Activated CD4-positive, alpha-beta T cell treated with anti-CD3 and anti-CD28 coated beads for 36 hours (primary cell): ENCODE measurements at regions not wholly inside any gene's neighbourhood (a gene's known extent, or its start where the extent isn't known, plus 50 kb on each side); places are given as distances from the start of the nearest gene placed in this dataset.
A peak's percentile ranks its signal among the peaks of the same experiment; 100 is the strongest.

Experiments used
- ATAC-seq: fragments of 200-7000 bp; cut with Tn5 transposase; one replicate; pipeline ENCODE4 v1.10.0; 2021; ENCODE audit warnings: mild to moderate bottlenecking, moderate library complexity
- CTCF ChIA-PET: fragments of 350-600 bp; sonication (Branson Sonifier 250); formaldehyde crosslinking; loops from one replicate; lab custom pipeline; 2021; ENCODE audit warnings: antibody characterized with exemption; lab: Charles Lee
- POLR2A ChIA-PET: fragments of 350-600 bp; sonication (Branson Sonifier 250); formaldehyde crosslinking; loops from one replicate; lab custom pipeline; 2021; ENCODE audit warnings: antibody characterized with exemption, inconsistent platforms; lab: Charles Lee
- DNase-seq: peaks from one replicate; pipeline ENCODE4 v3.0.0-alpha.2; 2020
- H3K27ac Mint-ChIP-seq: one replicate; pipeline ENCODE4 v1.8.0; 2021; ENCODE audit warnings: mixed read lengths
- H3K27me3 Mint-ChIP-seq: one replicate; pipeline ENCODE4 v1.8.0; 2021; ENCODE audit warnings: mixed read lengths
- H3K36me3 Mint-ChIP-seq: one replicate; pipeline ENCODE4 v1.8.0; 2021; ENCODE audit warnings: low read depth, mixed read lengths
- H3K4me1 Mint-ChIP-seq: one replicate; pipeline ENCODE4 v1.8.0; 2021; ENCODE audit warnings: mixed read lengths
- H3K4me3 Mint-ChIP-seq: one replicate; pipeline ENCODE4 v1.8.0; 2021; ENCODE audit warnings: mild to moderate bottlenecking, moderate library complexity, mixed read lengths
- H3K9me3 Mint-ChIP-seq: one replicate; pipeline ENCODE4 v1.8.0; 2021; ENCODE audit warnings: low read depth, mixed read lengths
- intact Hi-C, 2 experiments: fragments of 100-400 bp; cut with DNase I in 1 of 2; cut with micrococcal nuclease in 1 of 2; formaldehyde crosslinking; loops; one replicate each; pipeline versions ENCODE4 v1.14.2 to v1.15.1; 2022 to 2024; cut with DNase I, micrococcal nuclease

DNA sequence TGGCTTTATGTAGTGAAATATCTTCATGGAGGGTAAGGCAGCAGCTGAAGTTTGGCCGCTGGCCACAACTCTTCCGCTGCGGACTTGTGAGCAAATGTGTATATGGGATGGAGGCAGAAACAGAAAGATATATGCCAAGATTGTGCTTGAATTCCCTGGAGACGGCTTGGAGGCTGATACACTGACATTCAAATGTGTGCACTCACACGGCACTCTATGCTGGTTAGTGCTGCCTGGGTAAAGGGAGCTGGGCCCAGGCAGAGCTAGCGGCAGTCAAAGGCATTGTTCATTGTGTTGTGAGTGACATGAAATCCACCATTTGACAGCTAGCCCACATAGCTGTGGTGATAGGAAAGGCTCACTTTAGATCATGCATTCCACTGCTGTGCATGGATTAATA, 202.7 kb downstream of the CLIC5 start:
- ChIA-PET POLR2A (interaction anchor here (0.6 kb wide), 1 partner anchor 110 kb away, joined by 3 read pairs; no protein-coding TSS in a partner anchor), CTCF (no interaction called here)
- ATAC-seq (no peak), DNase-seq (no peak)
- Mint-ChIP-seq H3K27ac (no peak overlapping the region), H3K36me3 (no peaks in the 10 kb centered on the region), H3K27me3 (peaks cover 5% of the 10 kb centered on the region), H3K4me3 (no peak overlapping the region), H3K9me3 (no peaks in the 10 kb centered on the region), H3K4me1 (peaks cover 18% of the 10 kb centered on the region)
- intact Hi-C loops, result no loop called here

DNA sequence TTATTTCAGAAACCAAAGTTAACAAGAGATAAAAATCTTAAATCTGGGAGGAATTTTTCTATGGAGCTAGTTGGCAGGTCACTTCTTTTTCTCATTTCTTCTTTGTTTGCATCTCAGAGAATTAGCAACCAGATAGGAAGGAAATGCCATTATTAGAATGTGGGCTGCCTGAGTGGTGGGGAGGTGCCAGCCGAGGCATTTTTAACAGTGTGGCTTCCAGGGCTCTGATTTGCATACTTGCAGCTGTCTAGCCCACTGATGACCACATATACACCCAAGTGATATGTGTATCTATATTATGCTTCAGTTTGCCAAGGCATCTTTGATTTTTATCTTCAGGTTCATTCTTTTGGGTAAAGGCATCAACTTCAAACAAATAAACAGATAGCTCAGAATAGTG, 206.7 kb downstream of the CLIC5 start:
- intact Hi-C loops, result no loop called here
- Mint-ChIP-seq H3K4me1 (peaks cover under 1% of the 10 kb centered on the region), H3K36me3 (no peaks in the 10 kb centered on the region), H3K4me3 (no peak overlapping the region), H3K27me3 (peaks cover 5% of the 10 kb centered on the region), H3K27ac (no peak overlapping the region), H3K9me3 (no peaks in the 10 kb centered on the region)
- ChIA-PET CTCF (interaction anchor here (0.7 to 1.0 kb wide), 2 partner anchors 1173 to 1284 kb away, joined by 3 read pairs; no protein-coding TSS in a partner anchor), POLR2A (no interaction called here)
- no peak for ATAC-seq
- DNase-seq, result no peak

DNA sequence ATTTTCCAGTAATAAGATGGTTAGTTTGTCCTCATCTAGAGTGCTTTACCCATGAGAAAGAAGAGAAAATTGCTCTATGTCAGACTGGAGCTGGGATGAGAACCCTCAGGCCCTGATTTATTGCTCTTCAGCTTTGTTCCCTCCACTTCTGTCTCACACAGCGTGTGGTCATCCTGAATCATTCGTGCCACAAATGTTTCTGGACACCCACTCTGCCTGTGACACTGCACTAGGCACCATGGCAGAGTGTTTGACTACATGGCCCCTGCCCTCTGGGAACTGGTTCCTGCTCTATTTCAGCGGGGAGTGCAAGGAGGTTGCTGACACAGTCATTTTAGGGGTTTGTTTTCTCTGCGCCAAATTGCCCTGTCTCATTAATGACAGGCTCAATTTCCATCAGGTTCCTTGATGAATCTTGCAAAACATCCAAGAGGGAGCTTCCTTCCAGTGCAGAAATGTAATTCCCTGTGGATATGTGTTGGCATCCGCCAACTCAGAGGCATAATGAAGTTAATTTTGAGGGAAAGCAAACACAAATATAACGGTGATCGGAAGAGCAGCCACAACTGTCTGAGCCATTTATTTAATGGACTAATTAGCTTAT, 207.5 kb downstream of the CLIC5 start:
- intact Hi-C loops, result no loop called here
- H3K36me3 Mint-ChIP-seq, result no peaks in the 10 kb centered on the region
- CTCF ChIA-PET, result interaction anchor here (0.9 to 1.0 kb wide), 2 partner anchors 13 to 1284 kb away, joined by 3 read pairs; no protein-coding TSS in a partner anchor
- no peak overlapping the region for H3K27ac Mint-ChIP-seq
- POLR2A ChIA-PET, result no interaction called here
- no peaks in the 10 kb centered on the region for H3K9me3 Mint-ChIP-seq
- DNase-seq, result no peak
- H3K27me3 Mint-ChIP-seq, result peaks cover 5% of the 10 kb centered on the region
- no peaks in the 10 kb centered on the region for H3K4me1 Mint-ChIP-seq
- no peak overlapping the region for H3K4me3 Mint-ChIP-seq
- no peak for ATAC-seq

DNA sequence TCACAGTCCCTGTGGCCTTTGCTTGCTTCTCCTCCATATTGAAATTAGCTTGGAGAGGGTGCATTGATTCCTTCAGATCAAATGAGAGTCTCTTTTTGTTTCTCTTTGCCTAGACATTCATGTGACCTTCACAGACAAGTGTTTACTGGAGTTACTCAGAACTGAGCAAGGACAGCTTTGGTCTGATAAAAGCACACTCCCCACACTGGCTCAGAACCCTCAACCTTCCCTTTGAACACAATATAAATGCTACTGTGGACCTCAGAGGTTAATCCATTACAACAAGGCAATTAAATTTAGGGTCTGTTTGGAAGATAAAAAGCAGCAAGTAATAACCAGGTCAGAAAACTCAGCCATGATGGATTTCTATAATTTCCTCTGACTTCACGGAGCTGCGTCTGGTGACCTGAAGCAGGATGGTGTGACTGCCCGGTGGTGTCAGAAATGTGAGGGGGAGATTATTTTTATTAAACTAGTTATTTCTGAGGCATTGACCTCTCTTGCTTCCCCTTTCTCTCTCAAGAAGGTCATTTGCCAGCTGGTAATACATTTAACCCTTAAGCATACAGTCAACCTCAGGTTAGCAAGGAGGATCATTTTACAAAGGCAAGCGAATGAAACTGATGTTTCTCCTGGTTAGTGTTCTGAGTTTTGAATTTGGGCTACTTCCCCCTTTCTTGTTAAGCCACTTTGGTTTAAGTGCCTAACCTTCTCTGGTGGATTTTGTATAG, 208.2 kb downstream of the CLIC5 start:
- CTCF ChIA-PET, result interaction anchor here (0.9 kb wide), 1 partner anchor 14 kb away, joined by 3 read pairs; no protein-coding TSS in a partner anchor
- Mint-ChIP-seq H3K4me1 (peaks cover 2% of the 10 kb centered on the region), H3K27ac (no peak overlapping the region), H3K4me3 (no peak overlapping the region), H3K36me3 (no peaks in the 10 kb centered on the region), H3K9me3 (no peaks in the 10 kb centered on the region), H3K27me3 (peaks cover 2% of the 10 kb centered on the region)
- no peak for DNase-seq
- intact Hi-C loops, result no loop called here
- ATAC-seq, result no peak
- POLR2A ChIA-PET, result no interaction called here

DNA sequence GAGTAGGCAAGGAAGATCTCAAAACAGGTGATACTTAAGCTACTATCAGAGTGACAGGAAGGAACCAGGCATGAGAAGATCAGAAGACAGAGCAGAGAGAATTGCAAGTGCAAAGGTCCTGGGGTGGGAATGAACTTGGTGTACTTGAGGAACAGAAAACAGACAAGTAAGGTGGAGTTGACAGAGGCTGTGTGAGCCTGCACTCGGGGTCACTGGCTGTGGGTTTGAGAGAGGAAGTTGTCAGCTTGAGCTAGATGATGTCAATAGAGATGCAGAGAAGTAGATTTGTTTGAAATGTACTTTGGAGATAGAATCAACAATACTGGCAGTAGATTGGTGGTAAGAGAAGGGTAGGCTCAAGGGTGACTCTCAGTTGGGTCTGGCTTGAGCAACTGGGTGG, 209.5 kb downstream of the CLIC5 start:
- H3K4me1 Mint-ChIP-seq, result peaks cover 15% of the 10 kb centered on the region
- no peaks in the 10 kb centered on the region for H3K27me3 Mint-ChIP-seq
- no peaks in the 10 kb centered on the region for H3K36me3 Mint-ChIP-seq
- no peak overlapping the region for H3K27ac Mint-ChIP-seq
- intact Hi-C loops, result no loop called here
- no peak for ATAC-seq
- POLR2A ChIA-PET, result interaction anchor here (0.9 kb wide), 1 partner anchor 15 kb away, joined by 4 read pairs; no protein-coding TSS in a partner anchor
- CTCF ChIA-PET, result no interaction called here
- DNase-seq, result no peak
- no peak overlapping the region for H3K4me3 Mint-ChIP-seq
- no peaks in the 10 kb centered on the region for H3K9me3 Mint-ChIP-seq

DNA sequence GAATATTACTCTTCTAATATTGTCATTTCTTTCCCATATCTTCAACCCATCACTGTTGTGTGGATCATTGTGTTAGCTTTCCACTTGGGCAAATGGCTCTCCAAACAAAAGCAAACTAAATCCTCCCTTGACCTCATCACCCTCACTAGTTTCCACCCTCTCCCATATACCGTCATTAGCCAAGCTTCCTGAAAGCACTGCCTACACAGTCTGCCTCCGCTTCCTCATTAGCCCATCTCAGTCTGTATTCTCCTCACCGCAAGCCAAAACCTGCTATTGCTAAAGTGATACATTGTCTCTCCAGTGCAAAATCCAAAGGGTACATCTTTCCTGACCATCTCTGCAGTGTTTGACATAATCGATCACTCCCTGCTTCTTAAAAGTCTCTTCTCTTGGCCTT, 212.6 kb downstream of the CLIC5 start:
- DNase-seq (no peak), ATAC-seq (no peak)
- peaks cover 2% of the 10 kb centered on the region for H3K27me3 Mint-ChIP-seq

DNA sequence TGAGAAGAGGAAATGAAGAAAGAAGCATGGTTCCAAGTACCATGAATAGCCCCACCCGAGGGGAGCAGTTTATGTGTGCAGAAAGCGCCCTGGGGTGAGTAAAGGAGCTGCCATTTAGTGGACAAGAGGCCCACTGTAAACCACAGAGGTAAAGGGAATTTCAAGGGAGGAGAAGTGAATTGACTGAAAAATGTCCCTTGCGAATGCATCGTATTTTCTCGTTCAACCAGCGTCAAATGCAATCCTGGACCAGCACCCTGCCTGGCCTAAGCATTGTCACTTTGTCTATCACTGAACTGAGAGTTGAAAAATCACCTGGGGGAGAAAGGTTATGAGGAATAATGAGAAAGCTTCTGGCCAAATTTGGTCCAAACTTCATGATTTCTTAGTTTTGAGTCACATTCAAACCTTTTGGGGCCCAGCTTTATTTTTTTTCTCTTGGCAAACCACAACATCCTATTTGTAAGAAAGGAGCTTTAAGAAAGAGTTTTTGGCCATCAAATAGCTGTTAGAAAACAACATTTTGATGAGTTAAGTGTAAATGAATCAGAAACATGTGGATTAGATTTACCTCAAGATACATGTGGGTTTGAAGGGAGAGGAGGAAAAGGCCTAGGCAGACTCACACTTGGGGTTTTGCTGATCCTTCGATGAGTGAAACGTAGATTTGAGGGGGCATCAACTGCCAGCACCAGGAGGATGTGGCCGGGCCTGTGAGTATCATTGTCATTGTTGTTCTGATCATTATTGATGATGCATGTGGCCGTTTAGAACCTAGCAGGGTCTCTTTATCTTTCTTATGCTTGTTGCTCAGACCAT, 214.0 kb downstream of the CLIC5 start:
- POLR2A ChIA-PET, result interaction anchor here (0.6 to 1.1 kb wide), 7 partner anchors 29 to 865 kb away, joined by 3 to 5 read pairs (median 4); partner anchors contain the start of gene SUPT3H
- Mint-ChIP-seq H3K36me3 (no peaks in the 10 kb centered on the region), H3K4me1 (peaks cover 22% of the 10 kb centered on the region), H3K4me3 (no peak overlapping the region), H3K27me3 (peaks cover 2% of the 10 kb centered on the region), H3K27ac (peak overlapping the region; percentile 72), H3K9me3 (no peaks in the 10 kb centered on the region)
- intact Hi-C loops, result loop anchor here (1.0 to 5.0 kb wide), 11 partner anchors 21 to 424 kb away; partner anchors contain the start of gene SUPT3H (in 1 of the 2)
- DNase-seq (peak; percentile 80), ATAC-seq (peak; percentile 82)
- CTCF ChIA-PET, result interaction anchor here (0.7 to 1.1 kb wide), 6 partner anchors 20 to 1356 kb away, joined by 3 read pairs; no protein-coding TSS in a partner anchor

More for the DNA sequence above, 212.6 kb downstream of the CLIC5 start:
- Mint-ChIP-seq H3K36me3 (no peaks in the 10 kb centered on the region), H3K4me3 (no peak overlapping the region), H3K27ac (no peak overlapping the region), H3K4me1 (peaks cover 22% of the 10 kb centered on the region), H3K9me3 (no peaks in the 10 kb centered on the region)
- intact Hi-C loops, result loop anchor here (2.0 to 5.0 kb wide), 5 partner anchors 20 to 381 kb away; no protein-coding TSS in a partner anchor
- CTCF ChIA-PET, result no interaction called here
- POLR2A ChIA-PET, result no interaction called here

DNA sequence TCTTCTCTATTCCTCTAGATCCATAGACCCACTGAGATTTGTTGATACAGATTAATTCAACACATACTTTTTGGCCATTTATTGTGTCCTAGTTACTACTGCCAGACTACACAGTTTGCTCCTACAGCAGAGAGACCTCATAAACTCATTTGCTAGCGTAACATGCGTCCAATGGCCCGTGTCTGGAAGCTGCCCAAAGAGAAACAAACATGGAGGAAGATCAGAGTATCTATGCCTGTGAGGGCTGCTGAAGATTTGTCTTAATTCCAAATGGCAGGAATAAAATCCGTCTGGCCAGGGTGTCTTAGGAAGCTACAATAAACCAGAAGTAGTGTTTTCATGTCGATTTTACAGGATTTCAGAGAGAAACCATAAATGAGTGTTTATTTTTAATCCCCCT, 214.7 kb downstream of the CLIC5 start:
- ChIA-PET POLR2A (interaction anchor here (1.0 kb wide), 1 partner anchor 30 kb away, joined by 5 read pairs; no protein-coding TSS in a partner anchor), CTCF (interaction anchor here (0.7 to 0.8 kb wide), 3 partner anchors 11 to 123 kb away, joined by 3 read pairs; no protein-coding TSS in a partner anchor)
- no peak overlapping the region for H3K4me3 Mint-ChIP-seq
- peaks cover 2% of the 10 kb centered on the region for H3K27me3 Mint-ChIP-seq
- intact Hi-C loops, result loop anchor here (1.0 to 5.0 kb wide), 4 partner anchors 64 to 379 kb away; no protein-coding TSS in a partner anchor
- peak overlapping the region; percentile 72 for H3K27ac Mint-ChIP-seq
- DNase-seq (no peak), ATAC-seq (no peak)
- H3K9me3 Mint-ChIP-seq, result no peaks in the 10 kb centered on the region
- H3K4me1 Mint-ChIP-seq, result peaks cover 22% of the 10 kb centered on the region
- H3K36me3 Mint-ChIP-seq, result no peaks in the 10 kb centered on the region

DNA sequence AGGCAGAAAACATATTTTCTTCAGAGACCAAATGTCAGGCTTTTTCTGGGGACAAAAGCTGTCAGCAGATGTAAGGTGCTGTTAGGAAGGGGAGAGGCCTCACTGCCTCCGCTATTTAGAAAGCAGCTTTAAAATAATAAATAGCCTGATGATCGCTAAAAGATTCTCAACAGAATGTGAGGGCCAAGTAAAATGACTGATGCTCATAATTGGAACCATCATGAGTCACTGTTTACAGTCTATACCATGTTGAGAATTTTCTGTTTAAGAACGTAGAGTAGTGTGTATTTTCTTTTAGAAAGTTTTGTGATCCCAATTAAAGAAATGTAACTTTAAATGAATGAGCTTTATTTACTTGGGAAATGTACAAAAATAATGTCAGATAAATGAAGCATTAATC, 220.0 kb downstream of the CLIC5 start:
- no peaks in the 10 kb centered on the region for H3K9me3 Mint-ChIP-seq
- H3K27me3 Mint-ChIP-seq, result peaks cover 4% of the 10 kb centered on the region
- H3K27ac Mint-ChIP-seq, result no peak overlapping the region
- CTCF ChIA-PET, result interaction anchor here (0.7 kb wide), 1 partner anchor 11 kb away, joined by 3 read pairs; no protein-coding TSS in a partner anchor
- DNase-seq (no peak), ATAC-seq (no peak)
- peaks cover 14% of the 10 kb centered on the region for H3K4me1 Mint-ChIP-seq
- POLR2A ChIA-PET, result no interaction called here
- H3K4me3 Mint-ChIP-seq, result no peak overlapping the region
- H3K36me3 Mint-ChIP-seq, result no peaks in the 10 kb centered on the region
- intact Hi-C loops, result no loop called here

DNA sequence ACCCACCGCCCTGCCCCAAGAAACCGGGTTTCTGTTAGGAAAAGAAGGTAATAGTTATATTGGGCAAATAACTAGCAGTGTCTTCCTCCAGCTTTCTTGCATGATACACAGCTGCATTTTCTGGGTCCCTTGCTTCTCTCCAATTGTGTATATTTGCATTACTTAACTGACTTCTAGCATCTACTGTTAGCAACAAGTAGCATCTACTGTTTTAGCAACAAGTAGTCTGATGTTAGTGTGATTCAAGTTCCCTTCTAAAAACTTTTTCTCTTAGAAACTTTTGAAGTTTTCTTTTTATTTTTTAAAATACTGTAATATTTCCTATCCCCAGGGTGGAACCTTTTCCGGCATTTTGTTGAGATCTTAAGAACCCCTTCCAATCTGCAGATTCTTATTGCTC, 221.2 kb downstream of the CLIC5 start:
- H3K27ac Mint-ChIP-seq, result no peak overlapping the region
- no peak overlapping the region for H3K4me3 Mint-ChIP-seq
- no peaks in the 10 kb centered on the region for H3K9me3 Mint-ChIP-seq
- H3K27me3 Mint-ChIP-seq, result peaks cover 4% of the 10 kb centered on the region
- peaks cover 12% of the 10 kb centered on the region for H3K4me1 Mint-ChIP-seq
- ATAC-seq, result no peak
- ChIA-PET CTCF (interaction anchor here (0.5 kb wide), 1 partner anchor 19 kb away, joined by 3 read pairs; no protein-coding TSS in a partner anchor), POLR2A (no interaction called here)
- DNase-seq, result no peak
- intact Hi-C loops, result no loop called here
- no peaks in the 10 kb centered on the region for H3K36me3 Mint-ChIP-seq
